Mammary epithelial cell (primary cell): ENCODE measurements at regions not wholly inside any gene's neighbourhood (a gene's known extent, or its start where the extent isn't known, plus 50 kb on each side); places are given as distances from the start of the nearest gene placed in this dataset.

Source experiments
- EZH2 ChIP-seq: IDR thresholded peaks from 2 replicates; pipeline ENCODE4 v1.6.1; 2012; ENCODE audit warnings: low read length, inconsistent platforms, borderline replicate concordance
- TF ChIP-seq, protein P1 (sequence below), 2 donors: IDR thresholded peaks in 1 of 2; conservative IDR thresholded peaks in 1 of 2; 2 replicates each; pipeline ENCODE4 v1.5.1; 2011 to 2012; ENCODE audit warnings: inconsistent platforms in 2 of 2, low read length in 2 of 2, mild to moderate bottlenecking in 2 of 2, control low read depth in 1 of 2, low read depth in 1 of 2; ENCODE audit not compliant: insufficient read depth in 1 of 2; ENCODE audit errors: extremely low read depth in 1 of 2

DNA sequence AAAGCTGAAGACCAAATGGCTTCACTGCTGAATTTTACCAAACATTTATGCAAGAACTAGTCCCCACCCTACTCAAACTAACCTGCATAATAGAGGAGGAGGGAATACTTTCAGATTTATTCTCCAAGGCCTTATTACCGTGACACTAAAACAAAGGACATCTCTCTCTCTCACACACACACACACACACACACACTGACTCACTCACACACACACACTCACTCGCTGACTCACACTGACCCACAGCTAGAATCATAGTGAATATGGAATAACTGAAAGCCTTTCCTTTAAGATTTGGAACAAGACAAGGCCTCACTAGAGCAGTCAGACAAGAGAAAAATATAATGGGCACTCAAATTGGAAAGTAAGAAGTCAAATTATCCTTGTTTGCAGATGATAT lies 1014.1 kb downstream of the TMTC2 start:
- TF ChIP-seq, protein P1, sequence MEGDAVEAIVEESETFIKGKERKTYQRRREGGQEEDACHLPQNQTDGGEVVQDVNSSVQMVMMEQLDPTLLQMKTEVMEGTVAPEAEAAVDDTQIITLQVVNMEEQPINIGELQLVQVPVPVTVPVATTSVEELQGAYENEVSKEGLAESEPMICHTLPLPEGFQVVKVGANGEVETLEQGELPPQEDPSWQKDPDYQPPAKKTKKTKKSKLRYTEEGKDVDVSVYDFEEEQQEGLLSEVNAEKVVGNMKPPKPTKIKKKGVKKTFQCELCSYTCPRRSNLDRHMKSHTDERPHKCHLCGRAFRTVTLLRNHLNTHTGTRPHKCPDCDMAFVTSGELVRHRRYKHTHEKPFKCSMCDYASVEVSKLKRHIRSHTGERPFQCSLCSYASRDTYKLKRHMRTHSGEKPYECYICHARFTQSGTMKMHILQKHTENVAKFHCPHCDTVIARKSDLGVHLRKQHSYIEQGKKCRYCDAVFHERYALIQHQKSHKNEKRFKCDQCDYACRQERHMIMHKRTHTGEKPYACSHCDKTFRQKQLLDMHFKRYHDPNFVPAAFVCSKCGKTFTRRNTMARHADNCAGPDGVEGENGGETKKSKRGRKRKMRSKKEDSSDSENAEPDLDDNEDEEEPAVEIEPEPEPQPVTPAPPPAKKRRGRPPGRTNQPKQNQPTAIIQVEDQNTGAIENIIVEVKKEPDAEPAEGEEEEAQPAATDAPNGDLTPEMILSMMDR (conservative IDR thresholded peaks at IDR 0.05 in 1 of 2, IDR thresholded peaks at IDR 0.05 in 1 of 2; ENCODE audit: extremely low read depth in 1 of 2, insufficient read depth in 1 of 2, low read depth in 1 of 2, low read length in 2 of 2) = no peak
- TF ChIP-seq EZH2 = no peak
